Breast epithelium (tissue), 4 donors: ENCODE measurements at regions not wholly inside any gene's neighbourhood (a gene's known extent, or its start where the extent isn't known, plus 50 kb on each side); places are given as distances from the start of the nearest gene placed in this dataset.
"Not testable (repeated sequence)": the region's sequence is repeated elsewhere in the genome, so short reads cannot be mapped to it uniquely, and the experiment has no call there.

Source experiments
- DNase-seq, 2 donors: peaks; one replicate each; pipeline ENCODE4 v3.0.0-alpha.2; 2019; ENCODE audit warnings: low spot score in 2 of 2
- H3K27ac ChIP-seq, 2 donors: fragments of 200-600 bp; sonication (generic) in 1 of 2; one replicate each; pipeline ENCODE4 v1.5.1; 2016 to 2019; ENCODE audit warnings: mild to moderate bottlenecking in 1 of 2
- H3K27me3 ChIP-seq, 2 donors: fragments of 200-600 bp; sonication (generic) in 1 of 2; one replicate each; pipeline versions ENCODE4 v1.5.1 to v1.6.0; 2017 to 2019; ENCODE audit warnings: control low read depth in 1 of 2, mild to moderate bottlenecking in 1 of 2
- H3K36me3 ChIP-seq: fragments of 200-600 bp; one replicate; pipeline ENCODE4 v1.5.1; 2019
- H3K4me1 ChIP-seq, 2 donors: fragments of 200-600 bp; sonication (generic); one replicate each; pipeline ENCODE4 v1.5.1; 2016 to 2019; ENCODE audit warnings: control low read depth in 1 of 2
- H3K4me3 ChIP-seq, 3 donors: fragments of 200-600 bp; sonication (generic); 1 replicate in 2 of 3; 2 replicates in 1 of 3; pipeline ENCODE4 v1.5.1; 2016 to 2019; ENCODE audit warnings: mild to moderate bottlenecking in 3 of 3, moderate library complexity in 2 of 3
- H3K9me3 ChIP-seq, 2 donors: fragments of 200-600 bp; sonication (generic) in 1 of 2; one replicate each; pipeline ENCODE4 v1.5.1; 2016 to 2019; ENCODE audit warnings: control low read depth in 1 of 2
- POLR2A ChIP-seq: fragments of 450-650 bp; IDR thresholded peaks from one replicate; pipeline ENCODE4 v1.6.1; 2016; ENCODE audit warnings: antibody characterized with exemption, mild to moderate bottlenecking, moderate library complexity
- POLR2AphosphoS5 ChIP-seq, 3 donors: sonication (generic); formaldehyde crosslinking; IDR thresholded peaks; one replicate each; pipeline ENCODE4 v1.6.1; 2017; ENCODE audit warnings: antibody characterized with exemption in 3 of 3
- intact Hi-C: fragments of 100-400 bp; cut with DNase I; formaldehyde crosslinking; loops from one replicate; pipeline ENCODE4 v1.15.1; 2023; ENCODE audit warnings: low total_unique reads
- TF ChIP-seq, protein P1 (sequence below), 3 donors: fragments of 450-650 bp; IDR thresholded peaks; one replicate each; pipeline ENCODE4 v1.5.1; 2016 to 2017; ENCODE audit warnings: antibody characterized with exemption in 3 of 3, mild to moderate bottlenecking in 3 of 3, moderate library complexity in 3 of 3

DNA sequence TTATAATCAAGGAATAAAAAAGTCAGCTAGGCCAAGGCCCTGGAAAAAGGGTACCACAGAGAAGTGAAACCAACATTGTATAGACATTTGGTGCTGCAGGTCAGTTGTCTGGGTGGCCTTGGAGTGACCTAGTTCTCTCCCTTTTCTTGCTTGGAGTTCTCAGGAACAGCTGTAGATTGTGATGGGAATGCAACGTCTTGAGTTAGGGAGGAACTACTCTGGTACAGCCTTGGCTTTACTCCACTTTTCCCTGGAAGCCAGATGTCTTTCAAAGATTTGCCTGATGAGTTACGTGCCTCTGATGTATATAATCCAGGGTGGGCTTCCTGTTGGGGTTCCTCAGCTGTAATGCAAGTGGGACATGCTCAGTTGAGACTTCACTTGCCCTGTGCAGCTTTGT lies 694.7 kb downstream of the HTR1B start:
- no peak for DNase-seq
- H3K4me1 ChIP-seq, result no peaks in the 10 kb centered on the region
- H3K27ac ChIP-seq, result no peak overlapping the region
- intact Hi-C loops, result no loop called here
- H3K4me3 ChIP-seq, result no peak overlapping the region
- TF ChIP-seq, protein P1, sequence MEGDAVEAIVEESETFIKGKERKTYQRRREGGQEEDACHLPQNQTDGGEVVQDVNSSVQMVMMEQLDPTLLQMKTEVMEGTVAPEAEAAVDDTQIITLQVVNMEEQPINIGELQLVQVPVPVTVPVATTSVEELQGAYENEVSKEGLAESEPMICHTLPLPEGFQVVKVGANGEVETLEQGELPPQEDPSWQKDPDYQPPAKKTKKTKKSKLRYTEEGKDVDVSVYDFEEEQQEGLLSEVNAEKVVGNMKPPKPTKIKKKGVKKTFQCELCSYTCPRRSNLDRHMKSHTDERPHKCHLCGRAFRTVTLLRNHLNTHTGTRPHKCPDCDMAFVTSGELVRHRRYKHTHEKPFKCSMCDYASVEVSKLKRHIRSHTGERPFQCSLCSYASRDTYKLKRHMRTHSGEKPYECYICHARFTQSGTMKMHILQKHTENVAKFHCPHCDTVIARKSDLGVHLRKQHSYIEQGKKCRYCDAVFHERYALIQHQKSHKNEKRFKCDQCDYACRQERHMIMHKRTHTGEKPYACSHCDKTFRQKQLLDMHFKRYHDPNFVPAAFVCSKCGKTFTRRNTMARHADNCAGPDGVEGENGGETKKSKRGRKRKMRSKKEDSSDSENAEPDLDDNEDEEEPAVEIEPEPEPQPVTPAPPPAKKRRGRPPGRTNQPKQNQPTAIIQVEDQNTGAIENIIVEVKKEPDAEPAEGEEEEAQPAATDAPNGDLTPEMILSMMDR (IDR thresholded peaks at IDR 0.05), result no peak
- no peak for TF ChIP-seq POLR2AphosphoS5 (IDR thresholded peaks at IDR 0.05)
- TF ChIP-seq POLR2A, result no peak
- no peaks in the 10 kb centered on the region for H3K9me3 ChIP-seq
- no peaks in the 10 kb centered on the region for H3K27me3 ChIP-seq
- H3K36me3 ChIP-seq, result no peaks in the 10 kb centered on the region

GRCh38 chr6:76764057-76764456 lies 691.6 kb upstream of the IMPG1 start:
- TF ChIP-seq, protein P1 (IDR thresholded peaks at IDR 0.05), result no peak
- no peak for TF ChIP-seq POLR2AphosphoS5 (IDR thresholded peaks at IDR 0.05)
- no peak for TF ChIP-seq POLR2A
- no peaks in the 10 kb centered on the region for H3K9me3 ChIP-seq

DNA sequence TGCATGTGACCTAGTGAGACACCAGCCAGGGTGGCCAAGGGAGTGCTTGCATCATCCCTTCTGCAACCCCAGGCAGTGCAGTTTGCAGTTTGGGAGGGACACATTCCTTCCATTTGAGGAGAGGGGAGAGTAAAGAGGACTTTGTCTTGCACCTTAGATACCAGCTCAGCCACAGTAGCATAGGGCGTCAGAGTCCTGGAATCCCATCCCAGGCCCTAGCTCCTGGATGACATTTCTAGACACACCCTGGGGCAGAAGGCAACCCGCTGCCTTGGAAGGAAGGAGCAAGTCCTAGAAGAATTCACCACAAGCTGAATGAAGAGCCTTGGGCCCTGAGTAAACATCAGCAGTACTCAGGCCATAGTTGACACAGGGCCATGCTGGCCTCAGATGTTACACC lies 680.4 kb upstream of the IMPG1 start:
- TF ChIP-seq, protein P1 (IDR thresholded peaks at IDR 0.05), result no peak
- TF ChIP-seq POLR2AphosphoS5 (IDR thresholded peaks at IDR 0.05) (no peak), POLR2A (no peak)
- H3K9me3 ChIP-seq, result peaks cover 0 to 4% of the 10 kb centered on the region in 2 donors
- no peaks in the 10 kb centered on the region for H3K4me1 ChIP-seq
- no peak overlapping the region for H3K27ac ChIP-seq
- intact Hi-C loops, result no loop called here
- no peaks in the 10 kb centered on the region for H3K36me3 ChIP-seq
- no peak overlapping the region for H3K4me3 ChIP-seq
- DNase-seq, result no peak
- no peaks in the 10 kb centered on the region for H3K27me3 ChIP-seq

More at GRCh38 chr6:76764057-76764456, 691.6 kb upstream of the IMPG1 start:
- Histone ChIP-seq H3K4me3 (no peak overlapping the region), H3K27me3 (no peaks in the 10 kb centered on the region), H3K36me3 (no peaks in the 10 kb centered on the region), H3K4me1 (no peaks in the 10 kb centered on the region), H3K27ac (no peak overlapping the region)
- intact Hi-C loops, result no loop called here
- DNase-seq, result no peak

- H3K9me3 ChIP-seq, H3K36me3 ChIP-seq, H3K4me1 ChIP-seq, H3K27ac ChIP-seq, DNase-seq, intact Hi-C loops, H3K27me3 ChIP-seq, H3K4me3 ChIP-seq: not testable (repeated sequence)
Measured at GRCh38 chr6:76745388-76745787, 672.9 kb upstream of the IMPG1 start.

DNA sequence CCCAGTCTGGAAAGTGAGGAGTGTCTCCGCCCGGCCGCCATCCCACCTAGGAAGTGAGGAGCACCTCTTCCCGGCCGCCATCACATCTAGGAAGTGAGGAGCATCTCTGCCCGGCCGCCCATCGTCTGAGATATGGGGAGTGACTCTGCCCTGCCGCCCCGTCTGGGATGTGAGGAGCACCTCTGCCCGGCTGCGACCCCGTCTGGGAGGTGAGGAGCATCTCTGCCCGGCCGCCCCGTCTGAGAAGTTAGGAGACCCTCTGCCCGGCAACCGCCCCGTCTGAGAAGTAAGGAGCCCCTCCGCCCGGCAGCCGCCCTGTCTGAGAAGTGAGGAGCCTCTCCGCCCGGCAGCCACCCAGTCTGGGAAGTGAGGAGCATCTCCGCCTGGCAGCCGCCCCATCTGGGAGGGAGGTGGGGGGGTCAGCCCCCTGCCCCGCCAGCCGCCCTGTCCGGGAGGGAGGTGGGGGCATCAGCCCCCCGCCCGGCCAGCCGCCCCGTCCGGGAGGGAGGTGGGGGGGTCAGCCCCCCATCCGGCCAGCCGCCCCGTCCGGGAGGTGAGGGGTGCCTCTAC lies 671.8 kb upstream of the IMPG1 start:
- DNase-seq, result not testable (repeated sequence)

GRCh38 chr6:76742919-76743318 lies 670.5 kb upstream of the IMPG1 start:
- Histone ChIP-seq H3K36me3 (no peaks in the 10 kb centered on the region), H3K27ac (no peak overlapping the region), H3K4me1 (no peaks in the 10 kb centered on the region), H3K9me3 (peaks cover 0 to 9% of the 10 kb centered on the region in 2 donors), H3K4me3 (no peak overlapping the region), H3K27me3 (no peaks in the 10 kb centered on the region)
- no peak for DNase-seq
- intact Hi-C loops, result no loop called here
- TF ChIP-seq POLR2A, result no peak
- TF ChIP-seq POLR2AphosphoS5 (IDR thresholded peaks at IDR 0.05), result no peak
- TF ChIP-seq, protein P1 (IDR thresholded peaks at IDR 0.05), result no peak

More for the DNA sequence above, 671.8 kb upstream of the IMPG1 start:
- H3K27ac ChIP-seq, H3K4me1 ChIP-seq, H3K4me3 ChIP-seq, intact Hi-C loops, H3K27me3 ChIP-seq, H3K36me3 ChIP-seq, H3K9me3 ChIP-seq: not testable (repeated sequence)
